ENCODE measurements at regions not wholly inside any gene's neighbourhood (a gene's known extent, or its start where the extent isn't known, plus 50 kb on each side); places are given as distances from the start of the nearest gene placed in this dataset.

DNA sequence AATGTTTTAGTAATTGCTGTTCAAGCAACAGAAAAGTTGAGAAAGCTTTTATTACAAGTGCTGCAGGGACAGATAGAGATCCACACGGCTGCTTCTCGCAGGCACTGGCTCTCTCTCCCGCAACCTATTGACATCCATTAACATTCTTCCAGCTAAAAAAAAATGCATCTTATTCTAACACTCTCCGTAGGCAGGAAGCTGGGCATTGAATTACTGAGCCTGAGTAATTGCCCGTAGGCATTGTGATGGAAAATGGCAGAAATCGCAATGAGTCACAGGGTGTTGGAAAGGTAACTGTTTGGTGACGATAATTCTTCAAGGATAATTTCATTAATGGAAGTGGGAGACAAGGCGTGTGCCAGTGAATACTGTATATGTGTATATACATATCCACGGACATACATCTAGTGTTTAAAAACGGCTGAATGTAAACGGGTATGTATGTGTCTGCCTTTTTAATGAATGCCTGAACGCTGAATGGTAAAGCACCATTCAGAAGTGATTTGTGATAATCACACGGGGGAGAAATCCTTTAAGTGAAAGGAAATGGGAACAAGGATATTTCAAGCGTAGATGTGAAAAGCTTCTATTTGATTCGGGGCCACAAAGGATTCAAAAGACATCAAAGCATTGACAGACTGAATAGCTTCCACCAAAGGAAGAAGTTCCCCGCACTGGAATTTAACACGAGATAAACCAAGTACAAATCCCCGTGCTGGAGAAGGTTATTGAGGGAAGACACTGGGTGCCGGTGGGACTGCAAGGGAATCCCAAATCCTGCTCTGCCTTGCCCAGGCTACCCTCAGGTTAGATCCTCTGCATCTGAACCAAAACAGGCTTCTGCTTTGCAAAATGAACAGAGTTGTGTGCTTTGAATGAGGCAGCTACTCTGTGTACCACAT is 567.2 kb downstream of the NPHP4 start:
- TF ChIP-seq, protein P1, sequence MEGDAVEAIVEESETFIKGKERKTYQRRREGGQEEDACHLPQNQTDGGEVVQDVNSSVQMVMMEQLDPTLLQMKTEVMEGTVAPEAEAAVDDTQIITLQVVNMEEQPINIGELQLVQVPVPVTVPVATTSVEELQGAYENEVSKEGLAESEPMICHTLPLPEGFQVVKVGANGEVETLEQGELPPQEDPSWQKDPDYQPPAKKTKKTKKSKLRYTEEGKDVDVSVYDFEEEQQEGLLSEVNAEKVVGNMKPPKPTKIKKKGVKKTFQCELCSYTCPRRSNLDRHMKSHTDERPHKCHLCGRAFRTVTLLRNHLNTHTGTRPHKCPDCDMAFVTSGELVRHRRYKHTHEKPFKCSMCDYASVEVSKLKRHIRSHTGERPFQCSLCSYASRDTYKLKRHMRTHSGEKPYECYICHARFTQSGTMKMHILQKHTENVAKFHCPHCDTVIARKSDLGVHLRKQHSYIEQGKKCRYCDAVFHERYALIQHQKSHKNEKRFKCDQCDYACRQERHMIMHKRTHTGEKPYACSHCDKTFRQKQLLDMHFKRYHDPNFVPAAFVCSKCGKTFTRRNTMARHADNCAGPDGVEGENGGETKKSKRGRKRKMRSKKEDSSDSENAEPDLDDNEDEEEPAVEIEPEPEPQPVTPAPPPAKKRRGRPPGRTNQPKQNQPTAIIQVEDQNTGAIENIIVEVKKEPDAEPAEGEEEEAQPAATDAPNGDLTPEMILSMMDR (IDR thresholded peaks at IDR 0.05): no peak
- TF ChIP-seq EP300 (IDR thresholded peaks at IDR 0.05): no peak
